ENCODE measurements at regions not wholly inside any gene's neighbourhood (a gene's known extent, or its start where the extent isn't known, plus 50 kb on each side); places are given as distances from the start of the nearest gene placed in this dataset.

- TF ChIP-seq CTCF (IDR thresholded peaks at IDR 0.05) (no peak), EP300 (IDR thresholded peaks at IDR 0.05) (no peak), POLR2AphosphoS5 (IDR thresholded peaks at IDR 0.05) (no peak), POLR2A (IDR thresholded peaks at IDR 0.05) (no peak)
Observed at GRCh38 chr9:7363777-7364477, 435.7 kb downstream of the DMAC1 start.
